ENCODE measurements at regions not wholly inside any gene's neighbourhood (a gene's known extent, or its start where the extent isn't known, plus 50 kb on each side); places are given as distances from the start of the nearest gene placed in this dataset.
"Not testable (repeated sequence)": the region's sequence is repeated elsewhere in the genome, so short reads cannot be mapped to it uniquely, and the experiment has no call there.

DNA sequence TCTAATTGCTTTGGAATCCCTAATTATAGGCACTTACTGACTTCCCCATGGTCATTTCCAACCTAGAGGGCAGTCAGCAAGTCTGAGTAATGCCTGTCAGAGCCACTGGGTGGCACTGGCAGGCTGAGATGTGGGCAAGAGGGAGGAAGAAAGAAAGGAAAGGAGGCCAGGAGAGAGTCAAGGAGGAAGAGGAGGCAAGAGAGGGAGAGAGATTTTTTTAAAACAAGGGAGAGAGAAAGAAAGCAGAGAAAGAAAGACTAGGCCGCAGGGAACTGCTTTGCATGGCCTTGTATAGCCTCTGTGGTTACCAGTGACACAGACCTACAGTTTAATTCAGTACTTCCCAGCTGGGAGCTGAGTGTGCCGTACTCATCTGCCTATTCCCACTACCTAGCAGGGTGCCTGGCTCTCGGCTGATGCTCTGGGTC is 210.4 kb upstream of the ADO start:
- peak; percentile 52 to 56 for DNase-seq

GRCh38 chr10:62597226-62597625 is 207.3 kb upstream of the ADO start:
- no peak for DNase-seq

GRCh38 chr10:62599161-62599560 is 205.4 kb upstream of the ADO start:
- DNase-seq = no peak

GRCh38 chr10:62606551-62606950 is 198.0 kb upstream of the ADO start:
- DNase-seq = not testable (repeated sequence)

DNA sequence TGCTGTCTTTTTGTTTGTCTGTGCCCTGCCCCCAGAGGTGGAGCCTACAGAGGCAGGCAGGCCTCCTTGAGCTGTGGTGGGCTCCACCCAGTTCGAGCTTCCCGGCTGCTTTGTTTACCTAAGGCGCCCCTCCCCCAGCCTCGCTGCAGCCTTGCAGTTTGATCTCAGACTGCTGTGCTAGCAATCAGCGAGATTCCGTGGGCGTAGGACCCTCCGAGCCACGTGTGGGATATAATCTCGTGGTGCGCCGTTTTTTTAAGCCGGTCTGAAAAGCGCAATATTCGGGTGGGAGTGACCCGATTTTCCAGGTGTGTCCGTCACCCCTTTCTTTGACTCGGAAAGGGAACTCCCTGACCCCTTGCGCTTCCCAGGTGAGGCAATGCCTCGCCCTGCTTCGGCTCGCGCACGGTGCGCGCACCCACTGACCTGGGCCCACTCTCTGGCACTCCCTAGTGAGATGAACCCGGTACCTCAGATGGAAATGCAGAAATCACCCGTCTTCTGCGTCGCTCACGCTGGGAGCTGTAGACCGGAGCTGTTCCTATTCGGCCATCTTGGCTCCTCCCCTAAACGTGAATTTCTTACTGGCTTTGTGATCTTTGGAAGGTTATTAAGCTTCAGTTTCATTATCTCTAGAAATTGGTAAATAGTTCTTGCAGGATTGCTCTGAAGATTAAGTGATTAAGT is 196.2 kb upstream of the ADO start:
- not testable (repeated sequence) for DNase-seq

GRCh38 chr10:62610649-62611229 is 193.8 kb upstream of the ADO start:
- DNase-seq = peak; percentile 83 to 85

DNA sequence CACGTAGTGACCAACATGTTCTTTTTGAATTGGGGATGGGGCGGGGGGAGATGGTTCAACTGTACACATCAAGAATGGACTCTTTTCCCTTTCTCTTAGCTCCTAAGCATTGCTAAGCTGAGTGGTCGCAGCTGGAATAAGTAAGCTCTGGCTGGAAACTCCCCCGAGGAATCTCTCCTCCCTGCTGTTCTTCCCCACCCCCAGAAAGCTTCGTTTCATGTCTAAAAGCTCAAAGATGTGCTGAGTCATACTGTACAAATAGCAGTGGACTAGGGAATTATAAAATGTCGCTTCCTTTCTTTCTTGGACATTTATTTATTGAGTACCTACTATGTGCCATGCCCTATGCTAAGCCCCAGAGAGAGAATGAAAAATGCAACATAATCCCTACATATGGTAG is 191.1 kb upstream of the ADO start:
- DNase-seq = no peak

GRCh38 chr10:62613859-62614258 is 190.7 kb upstream of the ADO start:
- no peak for DNase-seq

DNA sequence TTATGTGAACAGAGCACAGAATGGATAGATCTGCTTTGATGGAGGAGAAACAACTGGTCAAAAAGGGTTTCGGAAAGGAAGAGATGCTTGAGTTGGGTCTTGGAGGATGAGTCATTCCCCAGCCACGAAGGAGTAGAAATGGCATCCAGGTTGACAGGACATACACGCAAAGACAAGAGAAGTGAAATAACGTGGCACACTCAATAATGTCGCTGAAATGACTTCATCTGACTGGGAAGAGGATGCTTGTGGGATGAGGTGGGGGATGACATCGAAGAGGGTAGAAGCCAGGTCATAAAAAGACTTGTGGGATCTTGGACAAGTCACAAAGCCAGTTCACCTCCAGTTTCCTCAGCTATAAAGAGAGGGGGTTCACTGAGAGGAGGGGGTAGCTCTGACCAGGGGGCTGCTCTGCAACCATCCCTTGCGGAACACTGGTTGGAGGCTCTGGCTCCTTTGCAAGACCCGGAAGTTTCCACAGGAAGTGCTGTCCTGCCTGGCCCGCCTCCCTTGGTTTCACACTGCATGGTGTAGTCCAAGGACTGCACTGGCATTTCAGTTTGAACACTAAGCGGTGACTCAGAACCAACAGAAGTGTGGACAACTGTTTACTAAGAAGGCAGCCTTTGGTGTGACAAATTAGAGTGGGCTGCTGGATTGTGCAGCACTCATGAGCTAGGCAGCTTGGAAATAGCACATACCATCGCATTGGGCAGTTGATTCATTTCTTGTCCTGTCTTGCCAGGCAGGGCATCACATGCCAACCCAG is 189.9 kb upstream of the ADO start:
- DNase-seq = peak in 1 of 2 donors; percentile 51

- DNase-seq = no peak
Observed at GRCh38 chr10:62616885-62617590, 187.5 kb upstream of the ADO start.

GRCh38 chr10:62617652-62618051 is 186.9 kb upstream of the ADO start:
- peak in 1 of 2 donors; percentile 28 for DNase-seq

DNA sequence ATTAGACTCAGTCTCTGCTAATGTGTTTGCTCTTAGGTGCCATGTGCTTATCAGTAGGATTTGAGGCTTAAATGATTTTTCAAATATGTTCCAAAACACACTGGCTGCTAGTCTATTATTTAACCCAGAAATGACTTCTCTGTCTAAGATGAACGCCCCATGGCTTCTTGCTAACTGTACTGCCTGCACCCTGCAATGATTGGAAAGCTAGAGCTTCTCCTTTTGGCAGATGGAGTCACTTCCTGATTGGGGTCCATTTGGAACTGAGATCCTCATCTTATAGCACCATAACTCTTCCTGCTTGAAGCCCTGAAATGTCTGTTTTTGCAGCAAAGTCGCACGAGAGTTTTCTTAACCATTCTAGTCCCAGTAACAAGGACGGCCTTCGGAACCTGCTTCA is 186.5 kb upstream of the ADO start:
- DNase-seq = peak in 1 of 2 donors; percentile 42

DNA sequence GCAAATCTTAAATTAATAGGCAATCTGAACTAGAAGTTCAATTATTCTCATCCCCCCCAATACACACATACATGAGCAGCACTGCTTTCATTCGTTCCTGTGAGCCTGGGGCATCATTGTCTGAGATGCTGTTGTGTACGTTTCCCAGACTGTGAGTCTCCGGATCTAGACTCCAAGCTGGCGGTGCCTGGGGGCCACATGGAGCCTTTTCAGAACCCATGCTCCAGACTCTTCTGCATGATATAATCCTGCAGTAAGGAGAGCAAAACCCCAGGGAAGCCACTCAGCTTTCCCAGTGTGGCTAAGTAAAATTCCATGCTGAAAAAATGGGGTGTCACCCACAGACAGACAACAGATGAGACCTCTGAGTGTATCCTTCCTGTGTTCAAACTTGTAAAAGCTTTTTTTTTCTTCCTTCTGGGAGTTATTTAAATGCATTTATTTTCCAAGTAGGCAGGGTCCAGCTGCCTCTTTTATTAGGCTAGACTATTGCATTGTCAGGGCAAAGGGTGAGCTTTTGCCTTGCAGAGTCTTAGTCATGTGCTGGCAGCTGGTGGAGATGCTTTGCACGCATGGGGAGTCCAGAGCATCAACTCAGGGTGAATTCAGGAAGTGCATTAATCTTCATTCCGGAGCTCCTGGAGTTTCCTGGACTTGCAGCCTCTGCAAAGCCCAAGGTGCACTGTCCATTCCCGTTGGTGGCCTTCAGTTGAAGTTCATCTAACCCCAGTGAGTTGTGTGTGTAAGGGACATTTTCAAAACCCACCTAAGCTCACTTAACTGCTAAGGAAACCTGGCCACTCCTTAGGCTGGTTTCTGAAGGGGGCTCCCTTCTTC is 185.7 kb upstream of the ADO start:
- peak in 1 of 2 donors; percentile 76 for DNase-seq

- DNase-seq = no peak
Observed at GRCh38 chr10:62619413-62619738, 185.1 kb upstream of the ADO start.

DNA sequence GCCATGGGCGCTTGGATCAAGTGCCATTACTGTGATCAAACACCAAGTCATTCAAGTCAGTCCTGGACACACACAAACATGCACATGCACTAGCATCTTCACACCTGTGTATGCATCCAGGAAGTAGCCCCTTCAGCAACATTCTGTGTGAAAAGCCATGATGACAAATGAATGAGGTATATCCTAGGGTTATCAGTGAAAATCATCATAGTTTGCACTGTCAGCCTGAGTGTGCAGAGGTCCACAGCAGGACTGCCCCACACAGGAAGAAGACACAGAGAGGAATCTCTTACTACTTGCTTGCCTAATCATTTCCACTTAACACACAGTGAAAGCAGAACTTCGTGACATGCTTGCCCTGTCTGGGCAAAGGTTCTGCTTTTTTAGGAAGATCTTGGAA is 184.0 kb upstream of the ADO start:
- peak in 1 of 2 donors; percentile 68 for DNase-seq

DNA sequence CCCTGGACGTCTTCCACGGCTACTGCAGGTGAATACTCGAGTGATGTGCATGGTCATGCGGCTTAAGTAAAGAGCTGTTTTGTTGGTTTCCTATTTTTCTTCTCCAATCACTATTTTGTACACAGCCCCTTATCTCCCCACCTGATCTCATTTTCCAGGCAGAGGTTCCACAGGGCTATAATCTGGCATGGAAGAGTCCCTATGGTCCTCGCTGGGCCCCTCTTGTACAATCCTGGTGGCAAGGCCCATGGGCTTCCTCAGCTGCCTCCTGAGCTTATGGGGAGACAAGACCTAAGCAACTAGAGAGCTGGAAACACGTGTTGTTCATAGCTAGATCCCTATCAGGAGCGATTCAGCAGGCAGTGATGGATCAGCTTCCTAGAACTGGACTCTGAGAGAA is 181.3 kb upstream of the ADO start:
- DNase-seq = no peak

GRCh38 chr10:62625484-62625883 is 179.0 kb upstream of the ADO start:
- no peak for DNase-seq

GRCh38 chr10:62626079-62626478 is 178.4 kb upstream of the ADO start:
- no peak for DNase-seq

DNA sequence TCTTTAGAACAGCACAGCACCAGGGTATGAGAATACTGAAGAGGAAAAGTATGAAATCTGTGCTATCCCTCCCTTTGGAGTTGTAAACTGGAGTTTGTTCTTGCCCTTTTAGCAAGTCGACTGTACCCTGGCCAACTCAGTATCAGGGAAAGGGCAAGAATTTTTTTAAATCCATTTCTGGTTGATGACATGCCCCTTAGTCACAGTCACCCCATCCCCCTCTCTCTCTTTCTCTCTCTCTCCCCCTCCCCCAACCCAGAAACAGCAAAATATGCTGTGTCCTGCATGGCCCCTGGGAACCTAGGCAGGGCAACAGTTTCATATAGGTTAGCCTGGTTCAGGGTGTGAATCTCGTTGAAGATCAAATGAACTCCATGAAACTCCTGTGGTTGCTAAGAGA is 177.7 kb upstream of the ADO start:
- no peak for DNase-seq

- DNase-seq = no peak
Observed at GRCh38 chr10:62627983-62628382, 176.5 kb upstream of the ADO start.

DNA sequence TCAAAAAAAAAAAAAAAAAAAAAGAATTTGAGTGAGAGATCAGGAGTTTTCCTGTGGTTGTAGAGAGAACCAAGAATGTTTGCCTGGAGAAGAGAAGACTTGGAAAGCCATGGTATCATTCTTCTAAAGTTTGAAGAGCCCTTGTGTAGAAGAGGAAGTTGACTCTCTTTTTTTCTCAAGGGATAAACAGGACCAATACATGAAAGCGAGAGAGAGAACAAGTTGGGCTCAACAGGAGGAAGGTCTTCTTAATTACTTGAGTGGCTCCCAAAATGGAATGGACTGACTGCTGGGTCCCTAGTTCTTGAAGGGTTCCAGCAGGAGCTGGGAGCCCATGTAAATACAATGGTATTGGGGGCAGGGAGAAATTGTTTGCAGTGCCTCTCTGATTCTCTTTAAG is 173.3 kb upstream of the ADO start:
- DNase-seq = no peak

GRCh38 chr10:62632071-62632809 is 172.3 kb upstream of the ADO start:
- DNase-seq = peak; percentile 80 to 84
